HG02981 (cell line): ENCODE measurements at regions not wholly inside any gene's neighbourhood (a gene's known extent, or its start where the extent isn't known, plus 50 kb on each side); places are given as distances from the start of the nearest gene placed in this dataset.

ENCODE experiments used
- ATAC-seq: cut with Tn5 transposase; IDR thresholded peaks from one replicate; pipeline ENCODE4 v1.9.1; 2021; ENCODE audit warnings: mild to moderate bottlenecking, moderate library complexity; ENCODE audit not compliant: unreplicated experiment

GRCh38 chr20:58094160-58094559, 134.3 kb downstream of the ANKRD60 start:
- no peak for ATAC-seq

DNA sequence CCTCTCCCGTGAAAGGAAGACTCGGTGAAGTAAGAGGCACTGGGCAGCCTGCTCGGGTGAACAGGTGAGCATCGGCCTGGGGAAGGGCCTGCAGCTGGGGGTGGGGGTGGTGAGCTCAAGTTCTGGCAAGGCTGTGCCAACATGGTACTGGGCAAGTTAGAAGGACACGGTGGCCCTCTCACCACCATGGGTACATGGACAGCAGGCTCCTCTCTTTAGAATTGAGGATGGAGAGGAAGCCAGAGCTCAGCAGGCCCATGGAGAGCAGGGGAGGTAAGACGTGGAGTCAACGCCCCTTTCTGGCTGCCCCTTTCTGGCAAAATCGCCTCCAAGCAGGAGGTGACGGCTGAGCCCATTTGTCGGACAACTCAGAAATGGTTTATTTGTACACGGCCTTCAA, 135.6 kb downstream of the ANKRD60 start:
- ATAC-seq = no peak

DNA sequence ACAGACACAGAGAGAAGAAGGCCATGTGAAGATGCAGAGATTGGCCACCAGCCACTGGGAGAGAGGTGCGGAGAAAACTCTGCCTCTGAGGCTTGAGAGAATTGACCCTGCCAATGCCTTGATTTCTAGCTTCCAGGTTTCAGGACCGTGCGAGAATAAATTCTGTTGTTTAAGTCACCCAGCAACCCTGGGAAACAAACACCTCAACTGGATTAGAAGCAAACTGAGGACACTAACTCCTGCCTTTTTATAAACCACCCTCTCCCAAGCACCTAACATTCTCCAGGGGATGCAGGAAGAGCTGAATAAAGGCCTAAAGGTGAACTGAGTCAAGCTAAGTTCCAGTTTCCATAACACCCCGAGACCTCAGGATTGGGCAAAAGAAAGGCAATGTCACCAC, 136.1 kb downstream of the ANKRD60 start:
- ATAC-seq = no peak

DNA sequence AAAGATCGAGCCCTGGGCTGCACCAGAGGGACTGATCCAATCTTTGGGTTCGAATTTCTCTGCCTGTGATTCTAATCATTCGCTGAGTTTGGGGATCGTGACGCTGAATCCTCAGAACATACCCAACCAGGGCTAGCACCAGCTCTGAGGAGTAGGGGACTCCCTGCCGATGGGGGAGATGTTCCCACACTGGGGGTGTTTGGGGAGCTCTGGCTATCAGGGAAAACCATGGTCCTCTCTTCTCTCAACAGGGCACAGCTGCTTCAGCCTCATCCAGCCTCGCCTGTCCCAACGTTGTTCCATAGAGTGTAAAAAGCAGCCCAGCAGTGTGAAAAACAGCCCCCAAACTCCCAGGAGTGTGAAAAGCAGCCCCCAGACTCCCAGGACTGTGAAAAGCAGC, 136.6 kb downstream of the ANKRD60 start:
- no peak for ATAC-seq

DNA sequence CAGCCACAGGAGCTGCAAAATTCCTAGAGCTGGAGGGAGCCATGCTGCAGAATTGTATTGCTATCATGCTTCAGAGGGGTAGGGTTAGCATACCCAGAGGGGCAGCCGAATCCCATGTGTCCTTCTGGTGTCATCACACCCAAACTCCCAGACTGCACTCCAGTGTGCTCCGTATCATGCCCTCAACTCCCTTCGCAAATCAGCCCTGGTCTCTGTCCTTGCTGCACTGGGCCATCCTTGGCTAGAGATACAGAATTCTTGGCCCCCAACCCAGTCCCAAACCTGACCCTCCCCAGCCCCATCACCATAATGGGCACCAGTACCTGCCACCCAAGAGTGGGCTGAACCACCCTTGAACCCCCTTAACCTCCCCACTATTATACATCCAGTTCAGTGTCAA, 138.3 kb downstream of the ANKRD60 start:
- ATAC-seq = no peak

GRCh38 chr20:58088625-58089024, 139.8 kb downstream of the ANKRD60 start:
- ATAC-seq = no peak

- ATAC-seq = no peak
Observed at GRCh38 chr20:58088105-58088504, 140.3 kb downstream of the ANKRD60 start.

GRCh38 chr20:58087562-58087858, 140.9 kb downstream of the ANKRD60 start:
- no peak for ATAC-seq

GRCh38 chr20:58086763-58087561, 141.5 kb downstream of the ANKRD60 start:
- no peak for ATAC-seq

GRCh38 chr20:58084966-58085365, 143.5 kb downstream of the ANKRD60 start:
- ATAC-seq = no peak

DNA sequence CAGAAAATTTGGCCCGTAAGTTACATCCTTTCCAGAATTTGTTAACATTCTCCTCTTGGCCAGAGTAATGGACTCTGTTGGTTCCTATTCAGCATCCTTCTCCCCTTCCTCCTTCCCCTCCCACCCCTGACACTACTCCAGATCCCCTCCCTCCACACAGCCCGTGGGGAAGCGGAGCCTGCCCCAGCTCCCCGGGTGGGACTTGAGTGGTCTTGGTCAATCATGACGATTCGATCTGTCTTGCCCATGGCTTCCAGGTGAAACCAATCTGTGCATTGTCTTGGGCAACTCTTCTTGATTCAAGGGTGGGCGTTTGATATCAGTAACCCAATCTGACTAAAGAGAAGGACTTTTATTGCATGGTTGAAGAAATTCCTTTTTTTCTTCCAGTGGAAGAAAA, 143.9 kb downstream of the ANKRD60 start:
- no peak for ATAC-seq

DNA sequence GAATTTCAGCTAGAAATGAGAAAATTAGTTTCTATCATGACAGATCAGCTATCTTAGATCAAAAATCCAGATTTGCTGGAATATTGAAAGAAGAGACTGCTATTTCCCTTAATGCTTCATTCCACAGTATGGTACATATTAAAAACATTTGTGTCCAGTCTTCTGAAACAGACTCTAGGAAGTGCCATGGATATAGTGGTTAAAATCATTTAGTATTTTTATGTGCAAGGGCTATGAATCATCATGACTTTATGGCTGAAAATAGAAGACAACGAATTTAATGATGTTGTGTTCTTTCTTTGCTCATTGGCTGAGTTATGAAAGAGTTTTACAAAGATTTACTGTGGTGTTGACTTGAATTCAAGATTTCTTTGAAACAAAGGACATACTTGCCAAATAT, 146.6 kb downstream of the ANKRD60 start:
- ATAC-seq = no peak

- no peak for ATAC-seq
Observed at GRCh38 chr20:58078741-58079522, 149.5 kb downstream of the ANKRD60 start.

DNA sequence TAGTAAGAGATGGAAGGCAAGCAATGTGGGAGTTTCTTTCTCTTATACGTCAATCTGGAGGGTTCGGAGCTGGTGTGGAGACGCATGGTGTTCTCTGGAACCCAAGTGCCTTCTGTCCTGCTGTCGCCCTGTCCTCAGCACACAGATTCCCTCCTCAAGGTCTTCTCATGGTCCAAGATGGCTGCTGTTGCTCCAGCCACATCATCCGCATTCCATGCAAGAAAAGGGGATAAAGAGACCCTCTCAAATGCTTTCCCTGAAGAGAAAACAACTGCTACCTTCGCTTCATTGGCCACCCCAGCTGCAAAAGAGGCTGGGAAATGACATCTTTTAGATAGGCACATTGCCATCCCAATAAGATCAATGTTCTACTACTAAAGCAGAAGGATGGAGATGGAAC, 151.2 kb downstream of the ANKRD60 start:
- no peak for ATAC-seq

GRCh38 chr20:58076405-58076804, 152.0 kb downstream of the ANKRD60 start:
- ATAC-seq = no peak

DNA sequence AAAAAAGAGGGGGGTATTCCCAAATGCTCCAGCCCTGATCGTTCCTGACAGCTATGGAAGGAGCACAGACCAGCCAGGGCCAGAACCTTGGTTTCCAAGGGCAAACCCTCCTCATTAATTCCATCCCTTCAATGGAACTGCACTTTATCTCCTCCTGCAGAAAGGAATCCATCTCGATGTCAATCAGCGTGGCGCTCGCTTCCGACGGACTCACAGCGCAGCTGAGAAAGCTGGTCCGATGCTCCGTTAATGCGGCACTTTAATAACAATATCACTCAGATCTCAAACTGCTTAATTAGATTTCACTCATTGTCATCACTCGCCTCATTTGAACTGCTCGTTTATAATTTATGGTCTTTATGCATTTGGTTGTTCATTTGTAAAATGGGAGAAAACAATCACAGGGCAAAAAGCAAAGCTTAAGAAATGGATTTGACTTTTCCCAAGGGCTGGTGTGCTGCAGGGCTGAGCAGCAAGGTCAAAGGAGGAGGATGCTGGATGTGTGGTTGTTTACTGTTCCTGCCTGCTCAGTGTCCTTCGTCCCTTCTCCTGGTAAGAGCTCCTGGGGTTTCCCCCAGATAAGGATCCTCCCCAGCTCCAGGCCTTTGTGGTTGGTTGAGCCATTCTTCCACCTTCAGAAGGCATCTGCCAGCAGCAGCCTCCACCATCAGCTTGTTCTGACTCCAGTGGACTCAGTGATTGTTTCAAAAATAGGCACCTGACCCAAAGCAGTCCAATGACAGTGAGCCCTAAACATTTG, 152.7 kb downstream of the ANKRD60 start:
- ATAC-seq = no peak

DNA sequence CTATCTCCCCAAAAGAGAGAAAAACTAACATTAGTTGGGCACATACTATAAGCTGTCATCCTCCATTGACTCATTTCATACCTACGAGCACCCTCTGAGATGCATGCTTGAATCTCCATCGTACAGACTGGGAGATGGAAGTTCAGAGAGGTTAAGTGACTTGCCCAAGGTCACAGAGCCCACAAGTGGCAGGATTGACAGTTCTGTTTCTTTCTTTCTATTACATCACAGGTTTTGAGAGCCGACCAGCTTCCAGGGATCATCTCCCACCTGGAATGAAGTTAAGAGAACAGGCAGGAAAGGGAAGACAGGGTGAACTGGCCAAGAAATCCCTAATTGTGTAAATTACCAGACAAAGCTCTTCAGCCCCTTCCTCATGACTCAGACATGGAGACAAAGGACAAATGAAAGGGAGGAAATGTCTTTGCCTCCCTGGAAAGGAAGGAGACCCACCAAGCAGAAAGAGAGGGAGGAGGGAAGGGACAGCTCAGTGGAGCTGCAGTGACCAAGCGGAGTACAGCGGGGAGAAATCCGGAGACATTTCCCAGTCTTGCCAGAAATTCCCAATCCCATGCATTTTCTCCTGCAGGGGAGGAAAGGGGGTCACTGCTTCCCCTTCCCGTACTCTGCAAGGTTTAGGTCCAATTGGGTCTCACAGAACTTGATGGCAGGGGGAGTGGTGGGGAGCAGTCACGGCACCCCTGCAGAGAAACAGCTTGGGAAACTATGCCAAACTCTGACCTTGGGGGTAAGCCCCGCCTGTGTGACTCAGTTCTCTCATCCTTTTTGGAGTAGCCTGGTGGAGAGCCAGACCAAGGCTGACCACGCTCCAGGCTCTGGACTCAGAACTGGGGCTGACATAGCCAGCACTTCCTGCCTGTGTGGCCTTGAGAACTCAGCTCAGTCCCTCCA, 154.3 kb downstream of the ANKRD60 start:
- no peak for ATAC-seq

DNA sequence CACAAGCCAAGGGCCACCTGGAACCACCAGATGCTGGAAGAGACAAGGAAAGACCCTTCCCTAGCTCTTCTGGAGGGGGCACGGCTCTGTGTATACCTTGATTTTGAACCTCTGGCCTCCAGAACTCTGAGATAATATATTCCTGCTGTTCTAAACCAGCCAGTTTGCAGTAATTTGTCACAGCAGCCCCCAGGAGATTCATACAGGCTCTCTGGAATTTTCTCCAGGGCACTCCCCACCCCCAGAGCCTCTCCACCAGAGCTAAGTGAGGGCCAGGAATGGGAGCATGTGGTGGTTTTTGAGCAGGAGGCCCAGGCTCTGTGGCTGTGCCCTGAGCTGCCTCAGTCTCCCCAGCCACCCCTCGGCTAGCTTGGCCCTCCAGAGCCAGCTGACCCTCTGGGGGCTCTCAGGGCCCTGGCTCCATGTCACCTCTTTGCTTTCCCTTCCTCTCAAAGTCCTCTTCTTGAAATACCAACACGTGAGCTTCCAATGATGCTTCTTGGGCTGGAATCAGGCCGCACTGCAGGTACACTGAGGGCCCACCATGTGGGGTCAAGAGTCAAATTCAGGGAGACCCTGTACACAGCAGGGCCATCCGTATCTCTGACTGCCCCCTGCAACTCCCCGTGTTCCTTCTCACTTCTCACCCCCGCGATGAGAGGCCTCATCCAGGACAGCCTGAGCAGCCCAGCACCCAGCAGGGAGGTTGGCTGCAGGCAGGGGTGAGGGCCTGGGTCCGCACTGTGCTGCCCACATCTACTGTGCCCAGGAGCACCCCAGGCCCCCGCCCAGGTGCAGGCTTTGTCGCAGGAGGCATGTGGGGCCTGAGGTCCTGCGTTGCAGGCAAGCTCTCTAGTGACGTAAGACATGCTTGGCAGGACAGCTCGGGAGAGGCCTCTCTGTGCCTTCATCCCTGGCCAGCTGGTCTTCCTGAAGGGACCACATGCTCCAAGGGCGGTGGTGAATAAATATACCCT, 155.5 kb downstream of the ANKRD60 start:
- ATAC-seq = no peak

DNA sequence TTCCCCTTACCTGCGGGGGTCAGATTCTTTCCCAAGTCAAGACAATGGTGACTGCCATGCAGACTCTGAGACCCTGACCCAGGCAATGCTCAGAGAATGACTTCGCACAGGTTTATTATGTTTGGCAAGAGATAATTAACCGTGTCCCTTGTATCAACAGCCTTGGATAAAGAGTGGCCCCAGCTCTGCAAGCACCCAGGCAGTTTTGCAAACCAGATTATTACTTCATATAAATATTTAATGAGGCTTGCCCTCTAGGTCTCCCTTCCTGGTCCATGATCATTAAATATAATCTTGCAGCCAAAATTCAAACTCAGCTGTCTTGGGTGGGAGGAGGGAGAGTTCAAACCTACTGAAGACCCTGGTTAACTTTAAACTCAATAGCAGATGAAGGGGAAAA, 156.5 kb downstream of the ANKRD60 start:
- ATAC-seq = no peak

DNA sequence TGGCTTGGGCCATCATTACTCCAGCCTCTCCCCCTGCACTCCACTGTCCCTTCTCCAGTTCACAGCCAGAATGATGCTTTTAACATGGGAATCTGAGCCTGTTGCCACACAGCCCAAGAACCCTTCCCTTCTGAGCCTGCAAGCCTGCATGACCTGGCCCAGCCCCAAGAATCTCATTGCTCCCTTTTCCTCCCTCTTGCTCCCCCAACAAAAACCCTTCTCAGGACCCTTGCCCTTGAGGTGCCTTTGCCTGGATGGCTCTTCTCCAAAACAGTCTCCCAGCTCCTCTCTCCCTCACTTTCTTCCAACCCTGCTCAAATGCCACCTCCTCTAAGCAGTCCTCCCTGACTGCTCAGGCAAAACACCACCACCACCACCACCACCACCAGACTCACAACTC, 157.2 kb downstream of the ANKRD60 start:
- ATAC-seq = no peak
